GM19240 (cell line): ENCODE measurements at regions not wholly inside any gene's neighbourhood (a gene's known extent, or its start where the extent isn't known, plus 50 kb on each side); places are given as distances from the start of the nearest gene placed in this dataset.

ENCODE experiments used
- DNase-seq: peaks from one replicate; pipeline ENCODE4 v3.0.0; 2011; ENCODE audit warnings: low spot score; ENCODE audit not compliant: insufficient read length

DNA sequence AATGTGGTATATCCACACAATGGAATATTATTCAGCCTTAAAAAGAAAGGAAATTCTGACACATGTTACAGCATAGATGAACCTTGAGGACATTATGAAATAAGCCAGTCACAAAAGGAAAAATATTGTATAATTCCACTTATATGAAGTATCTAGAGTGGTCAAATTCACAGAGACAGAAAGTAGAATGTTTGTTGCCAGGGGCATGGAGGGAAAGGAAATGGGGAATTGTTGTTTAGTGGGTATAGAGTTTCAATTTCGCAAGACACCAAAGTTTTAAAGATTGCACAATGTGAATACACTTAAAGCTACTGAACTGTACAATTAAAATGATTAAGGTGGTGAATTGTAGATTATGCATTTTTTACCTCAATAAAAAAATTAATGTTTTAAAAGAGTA lies 92.9 kb downstream of the TXNL1 start:
- no peak for DNase-seq

DNA sequence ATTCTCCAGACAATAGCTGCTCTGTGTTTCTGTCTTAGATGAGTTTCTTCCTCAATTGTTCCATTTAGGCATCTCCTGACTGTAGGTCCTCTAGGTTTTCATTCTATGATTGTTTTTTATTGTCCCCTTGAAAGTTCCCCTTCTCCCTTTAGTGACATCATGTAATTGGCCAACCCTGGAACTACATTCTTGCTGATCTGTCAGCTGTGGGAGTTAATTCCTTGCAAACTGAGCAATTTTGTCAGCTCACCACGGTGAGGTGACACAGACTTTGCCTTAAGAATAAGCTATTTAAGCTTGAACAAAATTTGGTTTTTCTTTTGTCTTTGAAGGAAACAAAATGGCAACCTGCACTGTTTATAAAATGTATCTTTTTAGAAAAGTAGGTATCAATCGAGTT lies 95.9 kb downstream of the TXNL1 start:
- DNase-seq, result no peak

DNA sequence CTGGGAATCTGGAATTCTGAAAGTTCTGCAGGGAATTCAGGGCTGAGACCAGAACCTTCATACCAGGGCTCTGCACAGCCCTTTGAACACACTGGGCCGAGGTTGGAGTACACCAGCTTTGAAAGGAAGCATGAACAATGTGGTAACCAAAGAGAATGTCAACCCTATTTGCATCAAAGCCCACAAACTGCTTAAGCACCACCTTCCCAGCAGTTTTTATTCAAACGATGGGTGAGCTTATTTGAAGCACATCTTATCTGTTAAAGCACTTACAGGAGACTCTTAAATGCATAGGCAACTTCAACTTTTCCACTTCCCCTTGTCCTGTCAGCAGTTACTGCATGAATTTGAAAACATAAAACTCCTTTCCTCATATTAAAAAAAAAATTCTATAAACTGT lies 96.6 kb downstream of the TXNL1 start:
- no peak for DNase-seq

DNA sequence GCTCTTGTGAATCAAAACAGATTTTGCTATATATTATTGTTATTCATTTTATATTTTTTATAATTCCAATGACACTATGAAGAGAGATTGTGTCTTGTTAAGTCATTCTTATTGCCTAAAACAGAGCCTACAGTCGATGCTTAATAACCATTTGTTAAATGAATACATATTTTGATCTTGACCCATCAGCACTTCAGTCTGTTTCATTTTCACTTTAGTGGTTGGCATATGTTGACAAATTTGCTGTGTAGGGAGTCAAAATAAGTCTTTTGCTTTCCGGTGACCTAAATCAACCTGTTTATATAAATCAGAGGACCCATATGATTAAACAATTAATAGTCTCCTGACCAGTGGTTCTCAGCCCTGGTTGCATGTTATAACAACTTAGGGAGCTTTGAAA lies 97.1 kb downstream of the TXNL1 start:
- DNase-seq, result no peak

DNA sequence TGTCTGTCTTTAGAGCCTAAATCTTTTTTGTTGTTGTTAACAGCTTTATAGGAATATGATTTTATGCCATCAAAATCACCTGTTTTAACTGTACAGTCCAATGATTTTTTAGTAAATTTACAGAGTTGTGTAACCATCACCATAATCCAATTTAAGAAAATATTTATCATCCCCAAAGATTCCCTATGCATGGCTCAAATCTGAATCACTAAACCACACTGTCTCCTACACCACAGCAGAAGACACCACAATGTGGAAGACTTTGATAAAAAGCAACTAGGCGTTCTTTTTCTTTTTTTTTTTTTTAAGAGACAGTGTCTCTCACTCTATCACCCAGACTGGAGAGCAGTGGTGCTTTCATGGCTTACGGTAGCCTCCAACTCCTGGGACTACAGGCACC lies 99.6 kb downstream of the TXNL1 start:
- DNase-seq, result no peak

DNA sequence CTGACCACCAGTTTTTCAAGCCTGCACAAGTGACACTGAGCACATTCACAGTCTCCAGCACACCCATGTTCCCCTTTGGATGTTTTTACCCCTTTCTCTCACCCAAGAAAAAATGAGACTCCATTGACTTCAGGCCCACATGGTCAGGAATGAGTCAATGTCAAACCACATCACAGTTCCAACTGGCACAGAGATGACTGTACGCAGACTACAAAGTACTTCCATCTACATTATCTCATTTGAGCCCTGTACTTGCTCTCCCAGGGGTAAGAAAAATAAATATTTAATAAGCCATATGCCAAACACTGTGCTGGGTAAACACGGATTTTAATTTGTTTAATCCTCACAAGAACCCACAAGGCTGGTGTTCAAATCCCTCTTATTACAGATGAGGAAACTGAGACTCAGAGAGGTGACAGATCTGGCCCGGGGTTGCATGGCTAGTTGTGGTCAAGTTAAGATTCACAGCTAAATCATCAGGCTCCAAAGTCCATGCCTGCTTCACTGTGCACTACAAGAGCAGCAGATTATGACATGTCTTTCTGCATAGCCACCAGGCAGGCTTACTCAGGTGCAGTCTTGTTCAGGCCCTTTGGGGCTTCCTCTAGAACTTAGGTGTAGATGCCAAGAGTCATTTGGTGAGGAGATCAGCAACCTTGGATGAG lies 106.1 kb downstream of the TXNL1 start:
- no peak for DNase-seq

DNA sequence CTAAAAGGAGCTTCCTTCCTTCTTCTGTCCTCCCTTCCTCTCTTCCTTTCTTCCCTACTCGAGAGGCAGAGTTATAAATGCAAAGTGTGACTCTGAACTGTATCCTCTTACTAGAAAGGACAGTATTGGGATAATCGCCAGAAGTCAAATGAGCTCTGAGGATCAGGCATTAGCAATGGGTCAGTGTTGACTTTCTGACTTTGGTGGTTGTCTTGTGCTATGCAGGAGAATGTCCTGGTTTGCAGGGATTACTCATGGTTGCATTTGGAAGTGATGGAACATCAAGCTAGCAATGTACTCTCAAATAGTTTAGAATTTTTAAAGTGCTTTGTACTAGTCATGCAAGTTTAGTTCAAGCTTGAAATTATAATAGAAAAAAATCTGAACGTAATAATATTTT lies 115.6 kb downstream of the TXNL1 start:
- no peak for DNase-seq

DNA sequence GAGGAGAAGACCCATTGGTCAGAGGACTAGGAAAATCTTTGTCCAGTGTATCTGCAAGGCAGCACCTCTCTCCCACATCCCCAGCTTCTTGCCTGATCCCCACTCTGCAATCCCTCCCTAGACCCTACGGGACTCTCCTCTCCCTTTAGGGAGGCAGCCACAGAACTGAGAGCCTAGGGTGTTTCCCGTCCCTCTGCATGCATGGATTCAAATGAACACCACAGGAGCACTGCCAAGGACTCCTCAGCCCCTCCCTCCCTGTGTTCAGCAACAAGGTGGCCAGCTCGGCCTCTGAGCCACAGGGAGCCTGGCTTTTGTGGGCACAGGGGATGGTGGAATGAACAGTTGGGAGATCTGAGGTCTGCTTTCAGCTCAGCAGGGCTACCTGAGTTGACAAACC lies 117.1 kb downstream of the TXNL1 start:
- DNase-seq, result no peak

DNA sequence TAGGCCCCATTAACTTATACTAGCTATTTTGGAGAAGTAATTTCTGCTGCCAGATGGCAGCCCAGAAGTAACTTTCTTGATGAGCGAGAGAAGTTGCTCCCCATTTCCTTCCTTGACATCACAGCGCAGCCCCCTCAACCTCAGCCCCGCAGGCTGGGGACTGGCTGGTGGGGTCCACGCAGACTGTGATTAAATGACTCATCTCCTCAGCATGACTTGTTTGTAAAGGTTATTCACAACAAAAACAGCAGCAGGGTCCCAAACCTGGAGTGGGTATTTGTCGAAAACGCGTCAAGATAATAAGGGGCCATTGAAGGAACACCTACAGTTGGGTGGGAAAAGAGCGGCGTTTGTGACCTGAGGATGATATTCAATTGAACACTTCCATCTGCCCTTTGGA lies 120.6 kb downstream of the TXNL1 start:
- no peak for DNase-seq

DNA sequence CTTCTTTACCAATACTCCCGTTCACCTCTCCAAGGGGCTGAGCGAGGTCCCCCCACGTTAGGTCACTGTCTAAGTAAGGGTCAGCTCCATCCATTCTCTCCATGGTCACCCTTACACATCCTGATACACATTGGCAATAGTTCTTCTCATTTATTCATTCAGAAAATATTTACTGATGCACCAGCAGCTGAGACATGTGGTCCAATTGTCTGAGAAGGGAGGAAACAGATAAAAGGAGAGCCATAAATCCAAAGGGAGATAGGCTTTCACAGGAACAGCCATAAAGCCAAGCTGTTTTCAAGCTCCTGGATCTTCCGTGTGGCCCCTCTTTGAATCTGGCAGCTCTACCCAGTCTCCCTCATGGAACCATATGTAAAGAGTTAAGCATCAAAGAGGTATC lies 121.2 kb downstream of the TXNL1 start:
- no peak for DNase-seq

DNA sequence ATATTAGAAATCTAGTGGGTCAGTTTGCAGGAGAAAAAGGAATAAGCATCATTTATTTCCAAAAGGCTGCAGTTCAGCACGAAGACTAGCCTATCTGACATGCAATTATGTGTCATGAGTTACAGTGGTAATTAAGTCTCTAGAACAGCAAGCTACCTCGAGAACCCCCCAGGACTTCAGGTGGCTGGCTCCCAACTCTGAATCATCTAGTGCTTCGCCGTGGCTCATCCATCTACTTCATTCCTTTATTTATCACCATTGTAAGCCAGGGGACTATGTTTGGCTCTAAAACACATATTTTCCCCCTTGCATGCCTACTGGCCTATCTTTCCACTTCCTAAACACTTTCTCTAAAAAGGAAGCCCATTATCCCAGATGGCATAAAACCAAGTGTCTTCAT lies 121.6 kb downstream of the TXNL1 start:
- no peak for DNase-seq

DNA sequence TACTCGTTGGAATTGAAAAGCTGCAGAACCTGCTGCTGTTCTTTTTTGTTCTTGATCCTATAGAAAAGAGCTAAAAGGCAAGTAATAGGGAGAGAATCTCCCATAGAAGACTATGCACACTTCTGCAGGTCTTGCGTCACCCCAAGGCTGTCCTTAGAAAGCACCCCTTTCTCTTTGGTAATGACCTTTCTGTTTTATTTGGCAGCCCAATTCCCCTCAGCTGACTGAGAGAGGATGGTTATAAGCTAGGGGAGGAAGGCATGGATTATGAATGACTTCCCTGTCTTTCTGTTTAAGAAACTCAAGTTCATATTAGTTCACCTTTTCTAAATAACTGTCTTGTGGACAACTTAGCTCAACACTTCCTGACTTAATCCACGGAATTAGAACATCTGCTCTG lies 122.9 kb downstream of the TXNL1 start:
- no peak for DNase-seq

DNA sequence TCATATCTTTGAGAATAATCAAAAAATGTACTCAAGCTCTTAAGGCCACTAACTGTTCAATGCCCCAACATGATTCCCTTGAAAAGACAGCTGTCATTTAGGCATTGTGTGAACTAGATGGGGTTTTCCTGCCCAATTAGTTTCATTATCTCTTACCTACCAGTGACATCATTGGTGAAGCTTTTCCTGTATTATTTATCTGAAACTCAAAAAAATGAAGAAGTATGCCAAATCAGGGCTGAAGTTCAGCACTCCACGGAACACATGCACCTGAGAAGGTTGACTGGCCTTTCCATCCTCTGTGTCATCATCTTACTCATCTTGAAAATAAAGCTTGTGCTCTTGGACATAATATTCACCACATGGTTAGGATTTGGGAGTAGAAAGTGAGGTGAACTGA lies 126.4 kb downstream of the TXNL1 start:
- DNase-seq, result no peak

DNA sequence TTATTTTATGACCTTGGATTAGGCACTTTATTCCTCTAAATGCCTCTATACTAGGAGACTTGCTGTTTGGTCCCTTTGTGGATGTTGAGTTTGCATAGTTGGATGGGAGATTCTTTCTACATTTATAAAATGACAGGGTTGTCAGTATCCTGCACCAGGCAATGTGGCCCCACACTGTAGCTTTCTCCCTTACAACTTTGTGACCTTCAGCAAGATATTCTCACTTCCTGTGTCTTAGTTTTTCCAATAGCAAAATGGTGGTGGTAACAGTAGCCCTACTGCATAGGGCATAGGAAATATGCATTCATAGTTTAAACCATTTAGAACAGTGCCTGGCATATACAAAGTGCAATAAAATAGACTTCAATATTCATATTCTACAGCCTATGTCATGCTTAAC lies 128.3 kb downstream of the TXNL1 start:
- DNase-seq, result no peak

DNA sequence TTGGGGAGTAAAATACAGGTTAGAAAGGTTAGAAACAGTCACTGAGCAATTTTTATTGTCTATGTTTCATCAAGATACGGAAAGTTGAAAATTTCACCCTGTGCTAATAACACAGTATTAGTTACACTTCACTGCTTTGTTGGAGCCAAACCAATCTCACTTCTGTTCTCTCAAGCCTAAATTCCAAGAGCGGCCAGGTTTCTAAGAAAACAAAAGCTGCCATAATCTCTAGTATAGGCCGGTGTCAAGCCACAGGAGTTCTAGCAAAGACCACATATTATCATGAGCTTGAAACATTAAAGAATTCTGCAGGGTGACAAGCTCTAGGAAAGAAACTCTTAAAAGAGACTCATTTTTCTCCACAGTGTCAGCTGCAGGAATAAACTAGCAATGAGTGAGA lies 128.7 kb downstream of the TXNL1 start:
- DNase-seq, result no peak

DNA sequence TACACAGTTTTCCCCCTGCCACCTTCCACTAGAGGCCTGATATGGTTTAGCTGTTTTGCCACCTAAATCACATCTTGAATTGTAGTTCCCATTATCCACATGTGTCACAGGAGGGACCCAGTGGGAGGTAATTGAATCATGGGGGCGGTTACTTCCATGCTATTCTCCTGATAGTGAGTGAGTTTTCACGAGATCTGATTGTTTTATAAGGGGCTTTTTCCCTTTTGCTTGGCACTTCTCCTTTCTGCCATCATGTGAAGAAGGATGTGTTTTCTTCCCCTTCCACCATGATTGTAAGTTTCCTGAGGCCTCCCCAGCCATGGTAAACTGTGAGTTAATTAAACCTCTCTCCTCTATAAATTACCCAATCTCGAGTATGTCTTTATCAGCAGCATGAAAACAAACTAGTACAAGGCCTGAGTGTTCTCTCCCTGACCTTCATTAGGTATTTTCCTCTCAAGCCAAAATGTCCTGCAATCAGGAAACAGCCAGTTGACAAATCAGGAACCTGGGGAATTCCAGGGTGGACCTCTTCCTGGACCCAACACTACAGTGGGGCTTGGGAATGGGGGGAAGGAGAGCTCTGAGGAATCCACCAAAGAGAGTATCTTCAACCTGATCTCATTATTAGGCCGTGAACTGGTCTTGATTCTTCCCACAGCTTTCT lies 129.9 kb downstream of the TXNL1 start:
- DNase-seq, result no peak

DNA sequence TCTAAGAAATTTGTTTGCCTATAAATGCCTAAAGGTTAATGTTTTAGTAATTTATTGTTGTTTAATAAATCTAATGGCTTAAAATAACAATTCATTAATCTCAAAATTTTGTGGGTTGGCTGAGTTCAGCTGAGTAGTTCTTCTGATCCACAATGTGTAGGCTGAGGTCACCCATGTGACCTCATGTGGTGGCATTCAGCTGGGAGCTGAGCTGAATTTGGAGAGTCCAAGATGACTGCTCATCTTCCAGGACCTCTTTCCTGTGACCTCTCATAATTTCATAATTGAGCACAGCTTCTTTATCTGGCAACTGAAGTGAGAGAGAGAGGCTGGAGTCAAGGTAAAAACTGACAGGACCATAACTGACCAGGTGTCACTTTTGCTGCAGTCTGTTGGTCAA lies 132.4 kb downstream of the TXNL1 start:
- no peak for DNase-seq

DNA sequence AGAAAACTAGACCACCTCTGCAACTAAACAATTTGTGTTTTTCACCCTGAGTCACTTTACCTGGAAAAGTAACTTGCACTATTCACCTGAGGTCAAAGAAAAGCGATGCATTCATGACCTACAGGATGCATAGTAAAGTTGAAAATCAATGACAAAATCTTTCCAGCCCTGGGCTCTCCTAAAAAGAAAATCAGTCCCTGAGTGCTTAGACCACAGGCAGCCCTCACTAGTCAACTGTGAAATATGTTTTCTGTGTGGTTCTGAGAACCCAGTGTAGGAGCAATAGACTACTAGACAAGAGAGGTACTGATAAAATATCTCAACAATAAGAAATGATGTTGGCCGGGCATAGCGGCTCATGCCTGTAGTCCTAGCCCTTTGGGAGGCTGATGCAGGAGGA lies 133.1 kb downstream of the TXNL1 start:
- no peak for DNase-seq

DNA sequence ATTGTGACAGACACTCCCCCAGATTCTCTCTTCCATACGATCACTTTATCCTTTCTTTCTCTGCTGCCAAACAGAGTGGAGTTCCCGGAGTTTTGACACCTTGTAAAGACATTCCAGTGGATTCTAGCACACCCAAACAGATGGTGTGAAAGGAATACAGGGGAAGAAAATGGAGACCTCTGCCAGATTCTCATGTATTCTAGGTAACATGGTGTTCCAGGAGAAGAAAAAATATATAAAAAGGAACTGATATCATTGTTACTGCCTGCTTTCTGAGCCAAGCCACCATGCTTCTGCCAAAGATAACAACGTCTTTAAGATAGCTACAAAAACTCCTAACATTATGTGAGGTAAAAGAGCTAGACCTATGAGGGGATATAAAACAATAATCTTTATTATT lies 136.5 kb downstream of the TXNL1 start:
- DNase-seq, result no peak

DNA sequence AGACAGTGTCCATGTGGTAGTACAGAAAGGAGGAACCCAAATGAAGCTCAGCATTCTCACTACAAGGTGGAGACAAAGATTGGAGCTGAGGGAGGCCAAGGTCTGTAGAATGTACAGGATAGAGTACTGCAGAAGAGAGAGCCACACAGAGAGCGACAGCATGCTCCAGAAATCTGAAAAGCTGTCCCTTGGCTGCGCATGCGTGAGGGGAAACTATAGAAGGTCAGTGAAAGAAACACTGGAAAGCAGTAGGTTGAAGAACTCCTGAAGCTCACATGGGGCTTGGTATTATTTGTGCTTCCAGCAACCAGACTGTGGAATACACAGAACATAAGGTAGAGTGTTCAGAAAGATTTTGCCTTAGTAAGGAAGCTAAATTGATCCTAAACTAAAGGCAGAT lies 142.5 kb downstream of the TXNL1 start:
- no peak for DNase-seq

DNA sequence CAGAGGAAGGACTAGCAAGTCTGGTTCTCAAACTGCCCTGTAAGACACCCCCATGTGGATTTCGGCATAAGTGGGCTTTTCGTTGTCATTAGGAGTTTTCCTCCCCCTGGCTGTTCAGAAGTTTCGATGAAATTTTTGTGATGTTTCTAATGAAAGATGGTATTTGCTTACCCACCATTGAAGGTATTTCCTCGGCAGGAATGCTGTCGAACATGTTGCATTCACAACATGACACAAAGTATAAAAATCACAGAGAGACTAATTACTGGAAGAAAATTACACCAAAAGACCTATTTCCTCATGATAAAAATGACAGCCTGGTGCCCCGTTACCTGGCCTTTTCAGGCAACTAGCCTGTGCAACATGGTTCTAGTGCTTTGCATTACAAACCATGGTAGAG lies 144.9 kb downstream of the TXNL1 start:
- no peak for DNase-seq

DNA sequence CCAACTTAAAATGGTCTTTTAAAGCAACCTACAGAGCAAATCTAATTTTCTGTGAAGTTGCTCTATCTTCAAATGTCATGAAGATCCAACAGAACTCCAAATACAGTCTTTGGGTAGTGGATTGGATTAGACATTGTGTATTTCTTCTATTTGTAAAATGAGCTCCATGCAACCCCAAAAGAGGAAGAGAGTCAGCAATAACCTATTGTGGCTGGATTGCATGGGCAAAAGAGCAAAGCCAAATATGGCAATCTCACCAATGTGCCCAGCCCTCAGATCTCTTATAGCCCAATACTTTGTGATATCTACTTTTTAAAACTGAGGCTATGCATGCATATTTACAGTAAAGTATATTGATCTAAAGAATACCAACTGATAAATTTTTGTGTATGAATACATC lies 146.3 kb downstream of the TXNL1 start:
- no peak for DNase-seq

DNA sequence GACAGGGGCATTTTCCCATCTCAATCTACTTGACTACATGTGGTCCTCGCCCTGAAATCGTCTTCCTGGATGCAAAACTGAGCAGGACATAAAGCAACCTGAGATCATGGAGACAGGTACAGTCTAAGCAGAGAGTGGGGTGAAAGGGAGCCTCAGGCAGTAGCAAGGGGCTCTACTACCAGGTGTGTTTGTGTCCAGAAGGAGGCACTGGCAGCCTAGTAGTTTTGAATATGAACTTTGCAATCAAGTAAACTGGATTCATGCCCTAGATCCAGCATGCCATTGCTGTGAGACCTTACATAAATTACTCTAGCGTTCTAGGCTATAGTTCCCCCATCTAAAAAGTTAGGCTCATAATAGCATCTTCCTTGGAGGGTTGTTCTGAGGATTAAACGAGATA lies 147.4 kb downstream of the TXNL1 start:
- DNase-seq, result no peak

DNA sequence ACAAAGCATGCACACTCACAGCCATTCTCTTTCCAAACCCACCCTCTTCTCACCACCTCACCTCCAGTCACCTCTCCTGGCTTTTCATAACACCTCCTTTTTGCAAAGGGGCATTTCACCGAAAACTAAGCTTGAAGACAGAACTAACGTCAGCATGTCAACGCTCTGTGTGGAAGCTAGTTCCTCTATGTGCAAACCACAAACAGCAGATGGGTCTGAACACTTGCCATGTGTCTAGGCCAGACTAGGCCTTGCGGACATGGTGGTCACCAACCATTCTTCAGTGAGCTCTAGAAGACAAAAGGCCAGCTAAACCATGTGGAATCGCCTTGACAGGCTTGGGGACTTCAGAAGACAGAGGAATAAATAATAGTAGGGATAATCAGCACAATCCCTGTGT lies 148.5 kb downstream of the TXNL1 start:
- no peak for DNase-seq
